Tibial artery (tissue), 4 donors: ENCODE measurements at regions not wholly inside any gene's neighbourhood (a gene's known extent, or its start where the extent isn't known, plus 50 kb on each side); places are given as distances from the start of the nearest gene placed in this dataset.

ENCODE experiments used
- DNase-seq, 2 donors: peaks; one replicate each; pipeline ENCODE4 v3.0.0-alpha.2; 2019
- H3K27ac ChIP-seq, 2 donors: fragments of 200-600 bp; sonication (generic) in 1 of 2; 1 replicate in 1 of 2; 2 replicates in 1 of 2; pipeline ENCODE4 v1.5.1; 2018 to 2019; ENCODE audit warnings: mild to moderate bottlenecking in 1 of 2
- H3K27me3 ChIP-seq, 2 donors: fragments of 200-600 bp; sonication (generic) in 1 of 2; one replicate each; pipeline versions ENCODE4 v1.5.1 to v1.6.0; 2016 to 2019
- H3K36me3 ChIP-seq, 3 donors: fragments of 200-600 bp; sonication (generic) in 2 of 3; one replicate each; pipeline ENCODE4 v1.5.1; 2016 to 2019; ENCODE audit warnings: mild to moderate bottlenecking in 2 of 3
- H3K4me1 ChIP-seq, 4 donors: fragments of 200-600 bp; sonication (generic) in 2 of 4; 1 replicate in 3 of 4; 2 replicates in 1 of 4; pipeline ENCODE4 v1.5.1; 2016 to 2019
- H3K4me3 ChIP-seq, 2 donors: fragments of 200-600 bp; sonication (generic) in 1 of 2; 1 replicate in 1 of 2; 2 replicates in 1 of 2; pipeline ENCODE4 v1.5.1; 2018 to 2019; ENCODE audit warnings: mild to moderate bottlenecking in 2 of 2
- H3K9me3 ChIP-seq, 3 donors: fragments of 200-600 bp; sonication (generic) in 1 of 3; one replicate each; pipeline ENCODE4 v1.5.1; 2016 to 2019
- CTCF ChIP-seq, 2 experiments: fragments of 200-600 bp in 1 of 2; fragments of 450-650 bp in 1 of 2; IDR thresholded peaks; one replicate each; pipeline ENCODE4 v1.5.1; 2017 to 2019; ENCODE audit warnings: antibody characterized with exemption in 2 of 2, mild to moderate bottlenecking in 1 of 2, moderate library complexity in 1 of 2
- intact Hi-C: fragments of 100-400 bp; cut with DNase I; formaldehyde crosslinking; loops from one replicate; pipeline ENCODE4 v1.15.0; 2023; ENCODE audit warnings: low total_unique reads

- H3K9me3 ChIP-seq = no peaks in the 10 kb centered on the region
- DNase-seq = no peak
- no peaks in the 10 kb centered on the region for H3K36me3 ChIP-seq
- TF ChIP-seq CTCF (IDR thresholded peaks at IDR 0.05) = no peak
- no peak overlapping the region for H3K27ac ChIP-seq
- H3K4me3 ChIP-seq = no peak overlapping the region
- intact Hi-C loops = no loop called here
- H3K27me3 ChIP-seq = no peaks in the 10 kb centered on the region
- no peaks in the 10 kb centered on the region for H3K4me1 ChIP-seq
Measured at GRCh38 chr5:9903801-9904200, 273.6 kb upstream of the TAS2R1 start.

GRCh38 chr5:9898319-9898718 is 268.2 kb upstream of the TAS2R1 start:
- Histone ChIP-seq H3K4me3 (no peak overlapping the region), H3K27ac (no peak overlapping the region), H3K27me3 (no peaks in the 10 kb centered on the region), H3K9me3 (peaks cover 0 to 4% (median 0%) of the 10 kb centered on the region in 3 donors), H3K36me3 (no peaks in the 10 kb centered on the region), H3K4me1 (no peaks in the 10 kb centered on the region)
- TF ChIP-seq CTCF (IDR thresholded peaks at IDR 0.05) = no peak
- no peak for DNase-seq
- intact Hi-C loops = no loop called here

GRCh38 chr5:9895302-9895645 is 265.1 kb upstream of the TAS2R1 start:
- no peak overlapping the region for H3K4me3 ChIP-seq

GRCh38 chr5:9894571-9895301 is 264.6 kb upstream of the TAS2R1 start:
- Histone ChIP-seq H3K36me3 (no peaks in the 10 kb centered on the region), H3K27ac (no peak overlapping the region), H3K9me3 (peaks cover 0 to 4% (median 0%) of the 10 kb centered on the region in 3 donors), H3K4me1 (no peaks in the 10 kb centered on the region), H3K27me3 (no peaks in the 10 kb centered on the region), H3K4me3 (no peak overlapping the region)
- DNase-seq = no peak
- TF ChIP-seq CTCF (IDR thresholded peaks at IDR 0.05) = no peak
- intact Hi-C loops = no loop called here

More at GRCh38 chr5:9895302-9895645, 265.1 kb upstream of the TAS2R1 start:
- DNase-seq = no peak
- no peak overlapping the region for H3K27ac ChIP-seq
- H3K36me3 ChIP-seq = no peaks in the 10 kb centered on the region
- intact Hi-C loops = no loop called here
- no peaks in the 10 kb centered on the region for H3K4me1 ChIP-seq
- no peak for TF ChIP-seq CTCF (IDR thresholded peaks at IDR 0.05)
- H3K9me3 ChIP-seq = peaks cover 0 to 4% (median 0%) of the 10 kb centered on the region in 3 donors
- H3K27me3 ChIP-seq = no peaks in the 10 kb centered on the region

- Histone ChIP-seq H3K9me3 (peaks cover 0 to 4% (median 0%) of the 10 kb centered on the region in 3 donors), H3K4me3 (no peak overlapping the region), H3K4me1 (peaks cover 0 to 5% (median 0%) of the 10 kb centered on the region in 4 donors), H3K27me3 (no peaks in the 10 kb centered on the region), H3K36me3 (no peaks in the 10 kb centered on the region), H3K27ac (no peak overlapping the region)
- no peak for TF ChIP-seq CTCF (IDR thresholded peaks at IDR 0.05)
- no peak for DNase-seq
- intact Hi-C loops = no loop called here
Measured at GRCh38 chr5:9892696-9893095, 262.5 kb upstream of the TAS2R1 start.
